Prostate gland (tissue), 2 donors: ENCODE measurements at regions not wholly inside any gene's neighbourhood (a gene's known extent, or its start where the extent isn't known, plus 50 kb on each side); places are given as distances from the start of the nearest gene placed in this dataset.

ENCODE experiments used
- DNase-seq: peaks from one replicate; pipeline ENCODE4 v3.0.0-alpha.2; 2019; ENCODE audit warnings: low spot score
- H3K27ac ChIP-seq, 2 donors: fragments of 200-600 bp; sonication (generic); 2 replicates each; pipeline ENCODE4 v1.5.1; 2017 to 2019
- H3K27me3 ChIP-seq: fragments of 200-600 bp; sonication (generic); replicated peaks from 2 replicates; pipeline ENCODE4 v1.5.1; 2019; ENCODE audit not compliant: insufficient read depth
- H3K36me3 ChIP-seq, 2 donors: fragments of 200-600 bp; sonication (generic); 1 replicate in 1 of 2; 2 replicates in 1 of 2; pipeline versions ENCODE4 v1.5.1 to v1.8.1; 2017 to 2019
- H3K4me1 ChIP-seq: fragments of 200-600 bp; sonication (generic); replicated peaks from 2 replicates; pipeline ENCODE4 v1.5.1; 2019
- H3K4me3 ChIP-seq, 2 donors: fragments of 200-600 bp; sonication (generic); 2 replicates each; pipeline ENCODE4 v1.5.1; 2017 to 2019
- H3K9me3 ChIP-seq: fragments of 200-600 bp; sonication (generic); 2 replicates; pipeline ENCODE4 v1.5.1; 2017
- CTCF ChIP-seq, 4 experiments: fragments of 200-600 bp in 2 of 4; fragments of 450-650 bp in 2 of 4; sonication (generic) in 2 of 4; IDR thresholded peaks; 1 replicate in 3 of 4; 2 replicates in 1 of 4; pipeline ENCODE4 v1.5.1; 2016 to 2019; ENCODE audit warnings: antibody characterized with exemption in 4 of 4, mild to moderate bottlenecking in 2 of 4, moderate library complexity in 2 of 4
- POLR2A ChIP-seq: fragments of 450-650 bp; IDR thresholded peaks from one replicate; pipeline ENCODE4 v1.6.1; 2016; ENCODE audit warnings: antibody characterized with exemption, mild to moderate bottlenecking
- POLR2AphosphoS5 ChIP-seq: sonication (generic); formaldehyde crosslinking; IDR thresholded peaks from one replicate; pipeline ENCODE4 v1.6.1; 2017; ENCODE audit warnings: antibody characterized with exemption
- WGBS: methylation state at CpG from one replicate; pipeline ENCODE4 v1.1.5; 2018; 5-methylcytosine and 5-hydroxymethylcytosine counted together
- intact Hi-C: fragments of 100-400 bp; cut with DNase I; formaldehyde crosslinking; loops from one replicate; pipeline ENCODE4 v1.14.2; 2022

GRCh38 chr10:84571146-84571545 lies 242.8 kb downstream of the CCSER2 start:
- no peaks in the 10 kb centered on the region for H3K36me3 ChIP-seq
- H3K9me3 ChIP-seq: no peaks in the 10 kb centered on the region
- DNase-seq: no peak
- H3K27ac ChIP-seq: no peak overlapping the region
- TF ChIP-seq POLR2AphosphoS5 (no peak), POLR2A (no peak), CTCF (IDR thresholded peaks at IDR 0.05) (no peak)
- H3K4me1 ChIP-seq: no peaks in the 10 kb centered on the region
- WGBS: 96% methylated on average over 22 of the region's 22 CpGs
- no peaks in the 10 kb centered on the region for H3K27me3 ChIP-seq
- intact Hi-C loops: no loop called here
- H3K4me3 ChIP-seq: no peak overlapping the region

- WGBS: 100% methylated on average over 1 of the region's 1 CpG
- TF ChIP-seq POLR2A (no peak), CTCF (IDR thresholded peaks at IDR 0.05) (no peak), POLR2AphosphoS5 (no peak)
- DNase-seq: no peak
- H3K27me3 ChIP-seq: no peaks in the 10 kb centered on the region
- no peaks in the 10 kb centered on the region for H3K36me3 ChIP-seq
- H3K9me3 ChIP-seq: no peaks in the 10 kb centered on the region
- H3K4me3 ChIP-seq: no peak overlapping the region
- intact Hi-C loops: no loop called here
- H3K27ac ChIP-seq: no peak overlapping the region
- no peaks in the 10 kb centered on the region for H3K4me1 ChIP-seq
Measured at GRCh38 chr10:84574102-84574501, 245.7 kb downstream of the CCSER2 start.

- intact Hi-C loops: no loop called here
- TF ChIP-seq POLR2A: no peak
- TF ChIP-seq CTCF (IDR thresholded peaks at IDR 0.05): no peak
- no peak for TF ChIP-seq POLR2AphosphoS5
- WGBS: 81% methylated on average over 6 of the region's 6 CpGs
Measured at GRCh38 chr10:84581976-84582375, 253.6 kb downstream of the CCSER2 start.

GRCh38 chr10:84583501-84583900 lies 255.1 kb downstream of the CCSER2 start:
- Histone ChIP-seq H3K4me1 (no peaks in the 10 kb centered on the region), H3K36me3 (no peaks in the 10 kb centered on the region), H3K27ac (no peak overlapping the region), H3K9me3 (no peaks in the 10 kb centered on the region), H3K4me3 (no peak overlapping the region), H3K27me3 (no peaks in the 10 kb centered on the region)
- DNase-seq: no peak
- no peak for TF ChIP-seq POLR2A
- TF ChIP-seq POLR2AphosphoS5: no peak
- no peak for TF ChIP-seq CTCF (IDR thresholded peaks at IDR 0.05)
- WGBS: 41% methylated on average over 5 of the region's 5 CpGs
- intact Hi-C loops: no loop called here

More at GRCh38 chr10:84581976-84582375, 253.6 kb downstream of the CCSER2 start:
- Histone ChIP-seq H3K4me1 (no peaks in the 10 kb centered on the region), H3K36me3 (no peaks in the 10 kb centered on the region), H3K27me3 (no peaks in the 10 kb centered on the region), H3K4me3 (no peak overlapping the region), H3K9me3 (no peaks in the 10 kb centered on the region), H3K27ac (no peak overlapping the region)
- no peak for DNase-seq

- H3K36me3 ChIP-seq: no peaks in the 10 kb centered on the region
- H3K4me1 ChIP-seq: peaks cover 5% of the 10 kb centered on the region
- TF ChIP-seq POLR2A: no peak
- no peak for TF ChIP-seq CTCF (IDR thresholded peaks at IDR 0.05)
- TF ChIP-seq POLR2AphosphoS5: no peak
- no peak for DNase-seq
- intact Hi-C loops: no loop called here
- no peaks in the 10 kb centered on the region for H3K27me3 ChIP-seq
- no peak overlapping the region for H3K4me3 ChIP-seq
- no peak overlapping the region for H3K27ac ChIP-seq
- no peaks in the 10 kb centered on the region for H3K9me3 ChIP-seq
Measured at GRCh38 chr10:84587789-84588188, 259.4 kb downstream of the CCSER2 start.
